Putamen (tissue), 1 donor: ENCODE measurements at regions not wholly inside any gene's neighbourhood (a gene's known extent, or its start where the extent isn't known, plus 50 kb on each side); places are given as distances from the start of the nearest gene placed in this dataset.
A peak's percentile ranks its signal among the peaks of the same experiment; 100 is the strongest.
"Not testable (repeated sequence)": the region's sequence is repeated elsewhere in the genome, so short reads cannot be mapped to it uniquely, and the experiment has no call there.

ENCODE experiments used
- DNase-seq: peaks from one replicate; pipeline ENCODE4 v3.0.0-alpha.2; 2016; ENCODE audit warnings: low spot score

GRCh38 chr12:124674937-124675336 is 107.5 kb upstream of the NCOR2 start:
- DNase-seq, result no peak

- DNase-seq, result peak; percentile 95
Measured at GRCh38 chr12:124673801-124674617, 106.6 kb upstream of the NCOR2 start.

- DNase-seq, result not testable (repeated sequence)
Measured at GRCh38 chr12:124669271-124669721, 101.9 kb upstream of the NCOR2 start.

- no peak for DNase-seq
Measured at GRCh38 chr12:124668602-124669001, 101.2 kb upstream of the NCOR2 start.

- no peak for DNase-seq
Measured at GRCh38 chr12:124667506-124668326, 100.3 kb upstream of the NCOR2 start.

GRCh38 chr12:124666722-124667259 is 99.4 kb upstream of the NCOR2 start:
- DNase-seq, result no peak

- no peak for DNase-seq
Measured at GRCh38 chr12:124665511-124665910, 98.1 kb upstream of the NCOR2 start.

GRCh38 chr12:124664395-124665111 is 97.1 kb upstream of the NCOR2 start:
- no peak for DNase-seq

GRCh38 chr12:124663771-124664366 is 96.5 kb upstream of the NCOR2 start:
- peak; percentile 92 for DNase-seq

GRCh38 chr12:124663206-124663605 is 95.8 kb upstream of the NCOR2 start:
- DNase-seq, result no peak

- no peak for DNase-seq
Measured at GRCh38 chr12:124661341-124661740, 93.9 kb upstream of the NCOR2 start.

GRCh38 chr12:124660851-124661250 is 93.4 kb upstream of the NCOR2 start:
- DNase-seq, result no peak

- no peak for DNase-seq
Measured at GRCh38 chr12:124658806-124659402, 91.5 kb upstream of the NCOR2 start.

- no peak for DNase-seq
Measured at GRCh38 chr12:124658302-124658701, 90.9 kb upstream of the NCOR2 start.

GRCh38 chr12:124656947-124657434 is 89.6 kb upstream of the NCOR2 start:
- no peak for DNase-seq

GRCh38 chr12:124655698-124656516 is 88.5 kb upstream of the NCOR2 start:
- no peak for DNase-seq

GRCh38 chr12:124655048-124655697 is 87.8 kb upstream of the NCOR2 start:
- DNase-seq, result peak; percentile 88

- no peak for DNase-seq
Measured at GRCh38 chr12:124654666-124655047, 87.2 kb upstream of the NCOR2 start.

GRCh38 chr12:124653169-124653931 is 85.9 kb upstream of the NCOR2 start:
- no peak for DNase-seq
